ENCODE measurements at regions not wholly inside any gene's neighbourhood (a gene's known extent, or its start where the extent isn't known, plus 50 kb on each side); places are given as distances from the start of the nearest gene placed in this dataset.

DNA sequence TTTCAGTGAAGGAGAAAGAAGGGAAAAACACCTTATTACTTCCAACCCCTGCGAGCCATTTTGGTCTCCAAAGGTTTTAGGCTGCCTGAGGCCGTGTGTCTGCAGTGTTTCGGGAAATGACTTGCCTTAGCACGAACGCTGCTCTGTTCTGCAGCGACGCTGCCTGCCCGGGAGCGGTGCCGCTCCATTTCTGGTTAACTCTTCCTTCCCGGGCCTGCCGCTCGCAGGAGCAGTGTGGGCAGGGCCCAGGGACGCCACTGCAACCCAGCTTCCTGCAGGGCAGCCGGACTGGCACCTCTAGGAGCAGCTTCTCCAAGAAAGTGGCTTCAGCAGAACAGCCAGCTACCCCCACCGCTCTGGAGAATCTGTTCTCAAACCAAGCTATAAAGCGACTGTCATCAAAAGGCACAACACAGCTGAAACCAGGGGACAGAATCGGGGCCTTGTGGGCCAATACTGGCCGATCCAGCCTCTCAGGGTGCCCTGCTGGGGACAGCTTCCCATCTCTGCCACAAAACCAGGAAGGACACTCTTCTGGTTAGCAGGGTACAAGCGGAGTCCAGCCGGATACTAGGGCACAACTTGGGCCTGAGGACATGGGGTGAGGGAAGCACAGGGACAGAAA is 72.2 kb downstream of the KCTD15 start:
- TF ChIP-seq, protein P1, sequence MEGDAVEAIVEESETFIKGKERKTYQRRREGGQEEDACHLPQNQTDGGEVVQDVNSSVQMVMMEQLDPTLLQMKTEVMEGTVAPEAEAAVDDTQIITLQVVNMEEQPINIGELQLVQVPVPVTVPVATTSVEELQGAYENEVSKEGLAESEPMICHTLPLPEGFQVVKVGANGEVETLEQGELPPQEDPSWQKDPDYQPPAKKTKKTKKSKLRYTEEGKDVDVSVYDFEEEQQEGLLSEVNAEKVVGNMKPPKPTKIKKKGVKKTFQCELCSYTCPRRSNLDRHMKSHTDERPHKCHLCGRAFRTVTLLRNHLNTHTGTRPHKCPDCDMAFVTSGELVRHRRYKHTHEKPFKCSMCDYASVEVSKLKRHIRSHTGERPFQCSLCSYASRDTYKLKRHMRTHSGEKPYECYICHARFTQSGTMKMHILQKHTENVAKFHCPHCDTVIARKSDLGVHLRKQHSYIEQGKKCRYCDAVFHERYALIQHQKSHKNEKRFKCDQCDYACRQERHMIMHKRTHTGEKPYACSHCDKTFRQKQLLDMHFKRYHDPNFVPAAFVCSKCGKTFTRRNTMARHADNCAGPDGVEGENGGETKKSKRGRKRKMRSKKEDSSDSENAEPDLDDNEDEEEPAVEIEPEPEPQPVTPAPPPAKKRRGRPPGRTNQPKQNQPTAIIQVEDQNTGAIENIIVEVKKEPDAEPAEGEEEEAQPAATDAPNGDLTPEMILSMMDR (IDR thresholded peaks at IDR 0.05; ENCODE audit: insufficient read depth, low read depth, low read length): no peak
- no peak for TF ChIP-seq EZH2 (IDR thresholded peaks at IDR 0.05; ENCODE audit: insufficient read depth, low read length)

All from astrocyte (in vitro differentiated cells and primary cell).